Hippocampal formation (tissue), 2 donors: ENCODE measurements at regions not wholly inside any gene's neighbourhood (a gene's known extent, or its start where the extent isn't known, plus 50 kb on each side); places are given as distances from the start of the nearest gene placed in this dataset.

Experiments used
- DNase-seq, 2 donors: peaks; one replicate each; lab custom pipeline; 2025; lab: John Stamatoyannopoulos, UW

DNA sequence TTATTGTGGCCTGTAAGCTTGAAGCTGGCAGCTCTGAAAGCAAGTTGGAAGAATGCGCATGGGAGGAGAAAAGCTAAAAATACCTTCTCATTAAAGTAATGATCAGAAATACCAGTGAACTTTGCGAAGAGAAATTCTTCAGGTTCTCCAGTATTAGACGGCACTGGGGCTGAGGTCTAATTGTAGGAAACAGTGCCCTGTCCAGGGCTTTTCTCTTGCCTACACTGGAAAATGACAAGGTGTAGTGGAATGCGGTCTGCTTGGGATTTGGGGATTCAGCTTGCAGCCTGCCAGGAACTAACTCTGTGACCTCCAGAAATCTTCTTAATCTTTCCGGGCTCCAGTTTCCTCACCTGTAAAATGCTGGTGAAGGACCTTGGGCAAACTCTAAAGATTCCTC lies 53.3 kb upstream of the KCNJ16 start:
- no peak for DNase-seq

GRCh38 chr17:70022175-70022574 lies 52.9 kb upstream of the KCNJ16 start:
- DNase-seq: no peak

DNA sequence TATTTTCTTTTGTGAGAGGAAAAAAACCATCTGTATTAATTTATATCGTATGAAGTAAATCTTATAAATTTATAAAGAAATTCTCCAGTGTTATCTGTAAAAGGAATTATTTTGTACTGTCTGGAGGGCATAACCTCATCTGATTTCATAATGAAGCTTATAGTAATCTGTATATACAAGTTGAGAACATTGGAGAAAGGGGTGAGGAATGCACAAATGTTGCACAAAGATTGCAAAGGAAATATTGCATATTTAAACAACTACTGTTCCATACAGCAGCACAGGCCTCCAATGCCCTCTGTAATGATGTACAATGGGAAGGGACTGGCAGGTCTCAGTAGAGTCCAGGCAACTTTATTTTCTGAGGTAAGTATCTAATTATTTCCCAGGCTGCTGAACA lies 50.8 kb upstream of the KCNJ16 start:
- DNase-seq: no peak
